Right forelimb (tissue), 1 donor: ENCODE measurements at regions not wholly inside any gene's neighbourhood (a gene's known extent, or its start where the extent isn't known, plus 50 kb on each side); places are given as distances from the start of the nearest gene placed in this dataset.

Source experiments
- DNase-seq: peaks from one replicate; pipeline ENCODE4 v3.0.0-alpha.2; 2018

- DNase-seq: no peak
Measured at GRCh38 chr10:47237316-47238260, 62.4 kb upstream of the GDF10 start.

GRCh38 chr10:47238331-47239095 lies 61.5 kb upstream of the GDF10 start:
- DNase-seq: peak; percentile 26

- DNase-seq: peak; percentile 16
Measured at GRCh38 chr10:47239211-47239610, 60.8 kb upstream of the GDF10 start.

GRCh38 chr10:47240173-47240572 lies 59.8 kb upstream of the GDF10 start:
- DNase-seq: no peak

GRCh38 chr10:47241256-47241655 lies 58.7 kb upstream of the GDF10 start:
- peak; percentile 30 for DNase-seq

GRCh38 chr10:47241946-47242867 lies 57.8 kb upstream of the GDF10 start:
- peak; percentile 32 for DNase-seq

- peak; percentile 28 for DNase-seq
Measured at GRCh38 chr10:47243356-47243755, 56.6 kb upstream of the GDF10 start.

GRCh38 chr10:47243791-47244190 lies 56.2 kb upstream of the GDF10 start:
- peak; percentile 46 for DNase-seq

GRCh38 chr10:47244560-47245500 lies 55.2 kb upstream of the GDF10 start:
- peak; percentile 37 for DNase-seq

GRCh38 chr10:47245731-47246350 lies 54.2 kb upstream of the GDF10 start:
- peak; percentile 31 for DNase-seq

- peak; percentile 9 for DNase-seq
Measured at GRCh38 chr10:47246406-47247147, 53.4 kb upstream of the GDF10 start.

GRCh38 chr10:47247148-47248059 lies 52.6 kb upstream of the GDF10 start:
- DNase-seq: no peak

GRCh38 chr10:47248386-47249090 lies 51.5 kb upstream of the GDF10 start:
- peak; percentile 38 for DNase-seq

- DNase-seq: no peak
Measured at GRCh38 chr10:47249881-47250280, 50.1 kb upstream of the GDF10 start.
